ENCODE measurements at regions not wholly inside any gene's neighbourhood (a gene's known extent, or its start where the extent isn't known, plus 50 kb on each side); places are given as distances from the start of the nearest gene placed in this dataset.
"Not testable (repeated sequence)": the region's sequence is repeated elsewhere in the genome, so short reads cannot be mapped to it uniquely, and the experiment has no call there.

DNA sequence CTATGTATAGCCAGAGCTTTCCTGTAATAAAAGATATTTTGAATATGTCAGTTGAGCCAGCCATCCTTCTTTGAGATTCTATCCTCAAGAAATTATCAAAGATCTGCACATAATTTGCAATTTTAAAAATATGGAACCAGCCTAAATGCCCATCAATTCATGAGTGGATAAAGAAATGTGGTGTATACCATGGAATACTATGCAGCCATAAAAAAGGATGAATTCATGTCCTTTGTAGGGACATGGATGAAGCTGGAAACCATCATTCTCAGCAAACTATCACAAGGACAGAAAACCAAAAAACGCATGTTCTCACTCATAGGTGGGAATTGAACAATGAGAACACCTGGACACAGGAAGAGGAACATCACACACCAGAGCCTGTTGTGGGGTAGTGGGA lies 150.5 kb upstream of the TOP1 start:
- H3K36me3 ChIP-seq (ENCODE audit: control insufficient read depth in 2 of 2, extremely low read depth in 1 of 2, insufficient read depth in 2 of 2, low read length in 2 of 2); CTCF ChIA-PET; H3K4me1 ChIP-seq (ENCODE audit: control insufficient read depth, extremely low read depth, insufficient read depth, low read length); FAIRE-seq; H3K9me3 ChIP-seq (replicated peaks; ENCODE audit: control insufficient read depth, insufficient read depth, low read length); H3K4me2 ChIP-seq (ENCODE audit: insufficient read depth, low read length); H3K27ac ChIP-seq (ENCODE audit: insufficient read depth, low read depth, low read length); intact Hi-C loops (cut with micrococcal nuclease); H3K4me3 ChIP-seq (replicated peaks in 1 of 3; ENCODE audit: insufficient read depth in 1 of 3, low read depth in 1 of 3, low read length in 3 of 3); H3K79me2 ChIP-seq (ENCODE audit: control insufficient read depth, insufficient read depth, low read length); dilution Hi-C loops (cut with MboI; ENCODE audit: extremely low pct_ligation_motif_present, low sequenced_read_pairs); H4K20me1 ChIP-seq (replicated peaks; ENCODE audit: control insufficient read depth, extremely low read depth, insufficient read depth, low read length); H3K27me3 ChIP-seq (ENCODE audit: control insufficient read depth in 2 of 2, insufficient read depth in 2 of 2, low read length in 2 of 2); H3K9ac ChIP-seq (replicated peaks; ENCODE audit: extremely low read depth, insufficient read depth, low read length); H3K9me1 ChIP-seq (replicated peaks; ENCODE audit: control insufficient read depth, extremely low read depth, insufficient read depth, low read length); H2AFZ ChIP-seq (ENCODE audit: low read depth, low read length); BruUV-seq (replicated peaks); DNase-seq (ENCODE audit: low read depth, low spot score); POLR2A ChIA-PET: not testable (repeated sequence)

DNA sequence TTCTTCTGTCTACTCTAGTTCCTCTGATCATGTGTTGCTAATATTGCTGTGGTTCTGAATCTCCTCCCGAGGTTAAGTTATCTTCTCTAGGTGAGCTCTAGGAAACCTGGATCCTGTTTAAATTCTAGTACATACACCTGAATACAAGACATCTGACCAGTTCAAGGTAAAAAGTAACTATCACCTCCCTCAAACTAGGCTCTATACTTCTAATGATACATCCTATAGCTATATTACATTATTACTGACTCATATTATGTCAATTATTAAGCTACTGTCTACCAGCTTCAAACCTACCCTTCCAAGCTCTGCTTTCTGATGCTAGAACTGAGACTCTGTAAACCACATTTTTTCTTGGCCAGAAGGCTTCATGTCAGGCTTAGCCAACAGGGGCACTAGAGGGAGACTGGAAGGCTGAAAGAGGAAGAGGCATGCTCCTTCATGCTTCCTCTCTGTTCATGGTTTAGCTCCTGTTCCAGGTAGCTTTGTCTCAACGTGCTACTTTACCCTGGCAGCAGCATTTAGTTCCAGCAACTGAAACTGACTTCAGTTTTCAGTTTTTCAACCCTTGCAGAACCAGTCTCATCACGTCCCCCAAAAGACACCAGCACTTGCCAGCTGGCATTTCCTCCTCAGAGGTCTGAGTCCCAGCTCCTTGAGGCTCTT lies 148.4 kb upstream of the TOP1 start:
- Histone ChIP-seq H3K4me1 (ENCODE audit: control insufficient read depth, extremely low read depth, insufficient read depth, low read length) (no peaks in the 10 kb centered on the region), H3K9ac (replicated peaks; ENCODE audit: extremely low read depth, insufficient read depth, low read length) (no peak overlapping the region), H4K20me1 (replicated peaks; ENCODE audit: control insufficient read depth, extremely low read depth, insufficient read depth, low read length) (no peaks in the 10 kb centered on the region), H3K36me3 (ENCODE audit: control insufficient read depth in 2 of 2, extremely low read depth in 1 of 2, insufficient read depth in 2 of 2, low read length in 2 of 2) (no peaks in the 10 kb centered on the region), H3K79me2 (ENCODE audit: control insufficient read depth, insufficient read depth, low read length) (no peaks in the 10 kb centered on the region), H3K9me3 (replicated peaks; ENCODE audit: control insufficient read depth, insufficient read depth, low read length) (no peaks in the 10 kb centered on the region), H3K9me1 (replicated peaks; ENCODE audit: control insufficient read depth, extremely low read depth, insufficient read depth, low read length) (no peaks in the 10 kb centered on the region), H3K27me3 (ENCODE audit: control insufficient read depth in 2 of 2, insufficient read depth in 2 of 2, low read length in 2 of 2) (no peaks in the 10 kb centered on the region), H2AFZ (ENCODE audit: low read depth, low read length) (no peak overlapping the region), H3K27ac (ENCODE audit: insufficient read depth, low read depth, low read length) (no peak overlapping the region), H3K4me3 (replicated peaks in 1 of 3; ENCODE audit: insufficient read depth in 1 of 3, low read depth in 1 of 3, low read length in 3 of 3) (no peak overlapping the region), H3K4me2 (ENCODE audit: insufficient read depth, low read length) (no peak overlapping the region)
- intact Hi-C loops (cut with micrococcal nuclease) (no loop called here), dilution Hi-C loops (cut with MboI; ENCODE audit: extremely low pct_ligation_motif_present, low sequenced_read_pairs) (no loop called here)
- BruUV-seq (replicated peaks), result no TSS peak
- ChIA-PET CTCF (interaction anchor here (1.2 to 1.6 kb wide), 2 partner anchors 83 to 139 kb away, joined by 4 read pairs; no protein-coding TSS in a partner anchor), POLR2A (no interaction called here)
- TF ChIP-seq POLR2A (IDR thresholded peaks at IDR 0.05; ENCODE audit: low read depth, low read length) (no peak), GATA2 (IDR thresholded peaks at IDR 0.05; ENCODE audit: insufficient read depth, insufficient read length, low read depth, low read length) (no peak)
- FAIRE-seq (no peak), DNase-seq (ENCODE audit: low read depth, low spot score) (no peak)
